GM12864 (cell line): ENCODE measurements at regions not wholly inside any gene's neighbourhood (a gene's known extent, or its start where the extent isn't known, plus 50 kb on each side); places are given as distances from the start of the nearest gene placed in this dataset.

Source experiments
- DNase-seq: peaks from one replicate; pipeline ENCODE4 v3.0.0-alpha.2; 2011; ENCODE audit warnings: low read depth
- H3K4me3 ChIP-seq: 2 replicates; pipeline ENCODE4 v1.5.1; 2011; ENCODE audit warnings: mild to moderate bottlenecking, low read depth, low read length, control low read depth
- CTCF ChIP-seq: IDR thresholded peaks from 2 replicates; pipeline ENCODE4 v1.5.1; 2011; ENCODE audit warnings: low read depth, mild to moderate bottlenecking, moderate library complexity, low read length, control low read depth, inconsistent platforms; ENCODE audit errors: missing control alignments

GRCh38 chr21:16194095-16194787, 464.5 kb downstream of the USP25 start:
- no peak overlapping the region; the same call in 1 of the 2 replicates for H3K4me3 ChIP-seq
- no peak for DNase-seq
- no peak for TF ChIP-seq CTCF

- DNase-seq, result no peak
- TF ChIP-seq CTCF, result no peak
- peak overlapping the region; percentile 37; the same call in 1 of the 2 replicates for H3K4me3 ChIP-seq
Observed at GRCh38 chr21:16194788-16195537, 465.2 kb downstream of the USP25 start.

- no peak overlapping the region; the same call in 1 of the 2 replicates for H3K4me3 ChIP-seq
Observed at GRCh38 chr21:16195538-16195910, 465.7 kb downstream of the USP25 start.

GRCh38 chr21:16196001-16196400, 466.2 kb downstream of the USP25 start:
- DNase-seq, result no peak
- TF ChIP-seq CTCF, result no peak
- no peak overlapping the region for H3K4me3 ChIP-seq

More at GRCh38 chr21:16195538-16195910, 465.7 kb downstream of the USP25 start:
- DNase-seq, result no peak
- no peak for TF ChIP-seq CTCF

GRCh38 chr21:16198546-16198945, 468.8 kb downstream of the USP25 start:
- no peak overlapping the region for H3K4me3 ChIP-seq
- DNase-seq, result no peak
- TF ChIP-seq CTCF, result no peak

GRCh38 chr21:16199539-16199938, 469.8 kb downstream of the USP25 start:
- H3K4me3 ChIP-seq, result no peak overlapping the region
- no peak for TF ChIP-seq CTCF
- DNase-seq, result no peak
